ENCODE measurements at regions not wholly inside any gene's neighbourhood (a gene's known extent, or its start where the extent isn't known, plus 50 kb on each side); places are given as distances from the start of the nearest gene placed in this dataset.

DNA sequence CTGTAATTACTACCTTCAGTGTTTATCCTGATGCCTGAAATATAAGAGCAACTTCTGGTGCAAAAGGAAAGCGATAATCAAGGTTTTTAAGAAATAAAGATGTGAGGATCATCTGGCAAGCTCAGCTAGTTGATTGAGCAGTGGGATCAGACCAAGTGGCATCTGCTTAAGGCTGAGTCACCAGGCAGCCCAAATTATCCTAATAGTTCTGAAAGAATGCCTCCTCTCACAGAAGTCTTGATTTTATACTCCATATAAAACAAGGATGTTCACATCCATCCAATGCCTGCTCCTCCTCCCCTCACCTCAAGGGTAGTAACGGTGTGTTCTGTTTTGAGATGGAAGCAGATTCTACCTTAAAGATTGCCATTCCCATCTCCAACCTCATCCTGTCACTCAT is 134.5 kb upstream of the RASGEF1B start:
- H3K4me3 ChIP-seq (replicated peaks; ENCODE audit: low read depth, low read length), result no peak overlapping the region
- TF ChIP-seq, protein P1, sequence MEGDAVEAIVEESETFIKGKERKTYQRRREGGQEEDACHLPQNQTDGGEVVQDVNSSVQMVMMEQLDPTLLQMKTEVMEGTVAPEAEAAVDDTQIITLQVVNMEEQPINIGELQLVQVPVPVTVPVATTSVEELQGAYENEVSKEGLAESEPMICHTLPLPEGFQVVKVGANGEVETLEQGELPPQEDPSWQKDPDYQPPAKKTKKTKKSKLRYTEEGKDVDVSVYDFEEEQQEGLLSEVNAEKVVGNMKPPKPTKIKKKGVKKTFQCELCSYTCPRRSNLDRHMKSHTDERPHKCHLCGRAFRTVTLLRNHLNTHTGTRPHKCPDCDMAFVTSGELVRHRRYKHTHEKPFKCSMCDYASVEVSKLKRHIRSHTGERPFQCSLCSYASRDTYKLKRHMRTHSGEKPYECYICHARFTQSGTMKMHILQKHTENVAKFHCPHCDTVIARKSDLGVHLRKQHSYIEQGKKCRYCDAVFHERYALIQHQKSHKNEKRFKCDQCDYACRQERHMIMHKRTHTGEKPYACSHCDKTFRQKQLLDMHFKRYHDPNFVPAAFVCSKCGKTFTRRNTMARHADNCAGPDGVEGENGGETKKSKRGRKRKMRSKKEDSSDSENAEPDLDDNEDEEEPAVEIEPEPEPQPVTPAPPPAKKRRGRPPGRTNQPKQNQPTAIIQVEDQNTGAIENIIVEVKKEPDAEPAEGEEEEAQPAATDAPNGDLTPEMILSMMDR (IDR thresholded peaks at IDR 0.05; ENCODE audit: low read depth, low read length, missing control alignments), result no peak
- DNase-seq (ENCODE audit: extremely low read depth, low read depth), result no peak

DNA sequence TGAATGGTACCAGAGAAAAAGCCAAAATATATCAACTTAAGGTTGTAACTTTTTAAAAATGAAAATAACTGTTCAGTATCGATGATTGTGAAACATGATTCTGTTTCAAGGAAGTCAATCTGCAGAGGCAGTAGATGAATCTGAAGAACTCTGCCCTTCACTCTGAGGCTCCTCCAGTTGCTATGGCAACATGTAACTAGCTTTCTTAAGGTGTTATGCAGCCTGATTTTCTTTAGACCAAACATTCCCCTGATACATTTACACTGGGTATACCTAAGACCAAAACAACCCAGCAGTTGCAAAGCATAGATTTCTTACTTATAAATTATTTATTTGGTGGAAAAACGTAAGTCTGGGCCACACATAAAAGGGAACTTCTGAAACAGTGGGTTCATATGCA is 133.6 kb upstream of the RASGEF1B start:
- H3K4me3 ChIP-seq (replicated peaks; ENCODE audit: low read depth, low read length), result no peak overlapping the region
- no peak for DNase-seq (ENCODE audit: extremely low read depth, low read depth)
- TF ChIP-seq, protein P1 (IDR thresholded peaks at IDR 0.05; ENCODE audit: low read depth, low read length, missing control alignments), result no peak

DNA sequence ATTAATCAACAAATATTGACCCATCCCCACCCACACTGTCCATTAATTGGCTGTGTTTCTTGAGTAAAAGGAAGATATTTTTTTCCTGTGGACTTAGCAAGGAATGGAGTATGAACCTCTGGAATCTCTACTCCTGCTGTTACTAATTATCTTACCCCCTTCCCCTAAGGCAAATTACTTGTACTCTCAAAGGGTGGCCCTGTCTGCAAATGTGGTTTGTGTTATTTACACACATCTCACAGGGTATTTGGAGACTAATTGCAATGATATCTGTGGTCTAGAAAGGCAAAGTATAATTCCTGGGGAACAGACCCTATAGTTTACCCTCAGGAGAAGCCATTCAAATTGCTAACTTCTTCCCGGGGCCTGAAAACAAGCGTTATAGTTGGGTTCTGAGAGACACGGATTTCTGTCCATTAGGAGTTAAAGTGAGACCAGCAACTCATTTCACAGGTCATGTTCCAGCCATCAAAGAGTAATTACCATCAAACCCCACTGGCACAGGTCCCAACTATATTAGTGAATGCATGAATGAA is 133.0 kb upstream of the RASGEF1B start:
- DNase-seq (ENCODE audit: extremely low read depth, low read depth), result no peak
- no peak overlapping the region for H3K4me3 ChIP-seq (replicated peaks; ENCODE audit: low read depth, low read length)
- TF ChIP-seq, protein P1 (IDR thresholded peaks at IDR 0.05; ENCODE audit: low read depth, low read length, missing control alignments), result no peak

DNA sequence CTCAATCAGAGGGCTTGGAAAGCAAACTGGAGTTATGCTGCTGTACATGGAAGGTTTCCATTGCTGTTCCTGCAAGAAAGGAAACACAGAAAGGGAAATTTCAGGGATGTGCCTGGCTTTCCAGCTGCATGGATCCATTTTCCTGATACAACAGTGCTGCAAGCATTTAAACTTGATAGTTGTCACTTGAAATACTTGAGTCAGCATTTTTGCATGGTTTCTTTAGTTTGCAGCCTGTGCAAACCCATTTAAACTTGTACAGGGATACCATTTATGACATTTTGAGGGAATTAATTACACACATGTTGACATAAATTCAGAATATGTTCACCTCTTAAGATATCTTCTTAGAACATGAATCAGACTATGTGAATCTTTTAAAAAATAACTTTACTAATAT is 131.1 kb upstream of the RASGEF1B start:
- TF ChIP-seq, protein P1 (IDR thresholded peaks at IDR 0.05; ENCODE audit: low read depth, low read length, missing control alignments), result no peak
- no peak overlapping the region for H3K4me3 ChIP-seq (replicated peaks; ENCODE audit: low read depth, low read length)
- DNase-seq (ENCODE audit: extremely low read depth, low read depth), result no peak

DNA sequence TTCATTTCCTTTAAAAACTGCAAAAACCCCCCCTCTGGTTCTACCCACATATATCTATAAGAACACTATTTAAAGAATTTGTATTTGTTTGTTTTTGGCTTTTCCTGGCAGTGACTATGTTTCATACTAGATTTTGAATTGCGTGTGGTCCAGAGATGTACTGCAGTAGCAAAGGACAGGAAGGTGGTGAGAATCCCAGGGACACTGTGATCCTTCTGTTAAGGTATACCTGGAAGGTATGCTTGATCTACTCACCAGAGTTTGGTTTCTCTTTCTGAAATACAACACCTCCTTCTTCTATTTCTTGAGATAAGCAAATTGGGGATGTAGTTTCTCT is 129.6 kb upstream of the RASGEF1B start:
- H3K4me3 ChIP-seq (replicated peaks; ENCODE audit: low read depth, low read length), result no peak overlapping the region
- TF ChIP-seq, protein P1 (IDR thresholded peaks at IDR 0.05; ENCODE audit: low read depth, low read length, missing control alignments), result no peak
- no peak for DNase-seq (ENCODE audit: extremely low read depth, low read depth)

DNA sequence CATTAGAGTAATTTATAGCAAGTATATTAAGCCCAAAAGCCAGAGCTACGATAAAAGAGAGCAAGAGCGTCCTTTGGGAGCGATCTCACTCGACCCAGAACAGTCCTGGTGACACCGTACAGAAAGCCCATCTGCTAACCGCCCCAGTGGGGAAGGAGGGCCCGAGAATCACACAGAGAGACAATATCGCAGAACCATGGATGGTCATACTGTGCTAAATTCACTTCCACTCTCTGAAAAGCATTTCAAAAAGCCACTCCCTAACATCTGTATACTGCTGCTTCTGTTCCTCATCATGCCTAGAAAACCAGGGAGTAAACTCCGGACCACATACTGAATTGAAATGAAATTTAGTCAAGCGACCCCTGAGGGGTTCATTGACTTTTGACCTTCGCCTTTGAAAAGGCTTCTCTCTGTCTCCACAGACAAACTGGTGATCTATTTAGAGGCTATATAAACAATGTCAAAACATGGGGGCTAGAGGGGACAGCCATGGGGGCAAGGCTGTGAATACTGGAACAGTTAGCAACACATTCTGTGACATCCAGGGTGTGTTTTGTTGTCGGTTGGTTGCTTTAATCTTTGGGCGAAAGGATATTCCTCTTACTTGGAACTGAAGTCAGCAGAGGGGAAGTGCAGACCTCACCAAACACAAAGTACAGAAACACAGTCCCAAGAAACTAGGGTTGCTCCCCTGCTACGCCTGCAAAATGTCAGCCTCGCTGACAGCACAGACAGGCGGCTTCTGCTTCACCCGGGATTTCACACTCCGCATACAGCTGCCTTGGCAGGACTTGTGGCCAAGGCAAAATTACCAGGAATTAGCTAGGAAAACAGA is 129.0 kb upstream of the RASGEF1B start:
- no peak for DNase-seq (ENCODE audit: extremely low read depth, low read depth)
- TF ChIP-seq, protein P1 (IDR thresholded peaks at IDR 0.05; ENCODE audit: low read depth, low read length, missing control alignments), result no peak
- no peak overlapping the region for H3K4me3 ChIP-seq (replicated peaks; ENCODE audit: low read depth, low read length)
